ENCODE measurements at regions not wholly inside any gene's neighbourhood (a gene's known extent, or its start where the extent isn't known, plus 50 kb on each side); places are given as distances from the start of the nearest gene placed in this dataset.

GRCh38 chr2:228253752-228254151, 72.3 kb upstream of the SPHKAP start:
- 0% methylated on average over 2 of the region's 2 CpGs for WGBS (ENCODE audit: low lambda C conversion rate)
- CTCF ChIA-PET (ENCODE audit: low intra/inter-chr PET ratio, low total read pairs) = no interaction called here
- POLR2A ChIA-PET = no interaction called here

GRCh38 chr2:228247335-228247734, 65.8 kb upstream of the SPHKAP start:
- Histone ChIP-seq H3K9me3 (ENCODE audit: low read length) (peaks cover 47% of the 10 kb centered on the region), H3K27ac (ENCODE audit: extremely low read length, insufficient read depth, low read length) (no peak overlapping the region), H4K20me1 (ENCODE audit: insufficient read depth, low read length) (no peaks in the 10 kb centered on the region), H3K9ac (ENCODE audit: insufficient read depth, low read depth, low read length) (no peak overlapping the region), H3K27me3 (ENCODE audit: control insufficient read depth in 1 of 2, insufficient read depth in 2 of 2, low read length in 2 of 2) (no peaks in the 10 kb centered on the region), H3K4me2 (ENCODE audit: low read depth, low read length) (no peak overlapping the region), H3K4me3 (replicated peaks in 1 of 3; ENCODE audit: insufficient read depth in 1 of 3, low read depth in 2 of 3, low read length in 3 of 3) (no peak overlapping the region), H3K36me3 (replicated peaks in 1 of 2; ENCODE audit: control insufficient read depth in 1 of 2, insufficient read depth in 2 of 2, low read length in 2 of 2) (no peaks in the 10 kb centered on the region), H3K4me1 (ENCODE audit: insufficient read depth, low read length) (no peaks in the 10 kb centered on the region), H2AFZ (ENCODE audit: low read length) (no peak overlapping the region), H3K79me2 (ENCODE audit: insufficient read depth, low read length) (no peaks in the 10 kb centered on the region)
- in situ Hi-C loops (cut with HindIII; ENCODE audit: extremely low pct_ligation_motif_present, low pct_unique_long_range_greater_than_20kb) = no loop called here
- FAIRE-seq (no peak), DNase-seq (ENCODE audit: low spot score) (no peak), ATAC-seq (no peak)
- WGBS (ENCODE audit: low lambda C conversion rate) = 13% methylated on average over 2 of the region's 2 CpGs
- intact Hi-C loops (cut with micrococcal nuclease; ENCODE audit: unreplicated experiment) = no loop called here
- ChIA-PET CTCF (ENCODE audit: low intra/inter-chr PET ratio, low total read pairs) (no interaction called here), POLR2A (no interaction called here)
- TF ChIP-seq RAD51 (IDR thresholded peaks at IDR 0.05; ENCODE audit: borderline replicate concordance) = peak; percentile 69; the same call in 1 of the 2 replicates
- peak; percentile 54; the same call in 1 of the 2 replicates for TF ChIP-seq USF2 (IDR thresholded peaks at IDR 0.05; ENCODE audit: low read depth, low read length)
- TF ChIP-seq USF2 (CRISPR knock-in tag; IDR thresholded peaks at IDR 0.05; ENCODE audit: borderline replicate concordance) = no peak
- TF ChIP-seq ZNF597 (CRISPR knock-in tag; IDR thresholded peaks at IDR 0.05) = no peak
- BruUV-seq (replicated peaks) = no TSS peak

More at GRCh38 chr2:228253752-228254151, 72.3 kb upstream of the SPHKAP start:
- no peak overlapping the region for H3K9ac ChIP-seq (ENCODE audit: insufficient read depth, low read depth, low read length)
- FAIRE-seq (no peak), DNase-seq (ENCODE audit: low spot score) (no peak), ATAC-seq (no peak)
- H3K9me3 ChIP-seq (ENCODE audit: low read length) = peaks cover 54% of the 10 kb centered on the region
- no peak overlapping the region for H3K4me3 ChIP-seq (replicated peaks in 1 of 3; ENCODE audit: insufficient read depth in 1 of 3, low read depth in 2 of 3, low read length in 3 of 3)
- no TSS peak for BruUV-seq (replicated peaks)
- in situ Hi-C loops (cut with HindIII; ENCODE audit: extremely low pct_ligation_motif_present, low pct_unique_long_range_greater_than_20kb) = no loop called here
- no peaks in the 10 kb centered on the region for H4K20me1 ChIP-seq (ENCODE audit: insufficient read depth, low read length)
- H3K79me2 ChIP-seq (ENCODE audit: insufficient read depth, low read length) = no peaks in the 10 kb centered on the region
- no peak overlapping the region for H3K27ac ChIP-seq (ENCODE audit: extremely low read length, insufficient read depth, low read length)
- no peak for TF ChIP-seq ZNF274 (CRISPR knock-in tag; IDR thresholded peaks at IDR 0.05)
- H3K36me3 ChIP-seq (replicated peaks in 1 of 2; ENCODE audit: control insufficient read depth in 1 of 2, insufficient read depth in 2 of 2, low read length in 2 of 2) = no peaks in the 10 kb centered on the region
- no peak overlapping the region for H3K4me2 ChIP-seq (ENCODE audit: low read depth, low read length)
- intact Hi-C loops (cut with micrococcal nuclease; ENCODE audit: unreplicated experiment) = no loop called here
- no peaks in the 10 kb centered on the region for H3K4me1 ChIP-seq (ENCODE audit: insufficient read depth, low read length)
- H2AFZ ChIP-seq (ENCODE audit: low read length) = no peak overlapping the region
- no peaks in the 10 kb centered on the region for H3K27me3 ChIP-seq (ENCODE audit: control insufficient read depth in 1 of 2, insufficient read depth in 2 of 2, low read length in 2 of 2)

All from HepG2 (cell line).